ENCODE measurements at regions not wholly inside any gene's neighbourhood (a gene's known extent, or its start where the extent isn't known, plus 50 kb on each side); places are given as distances from the start of the nearest gene placed in this dataset.

DNA sequence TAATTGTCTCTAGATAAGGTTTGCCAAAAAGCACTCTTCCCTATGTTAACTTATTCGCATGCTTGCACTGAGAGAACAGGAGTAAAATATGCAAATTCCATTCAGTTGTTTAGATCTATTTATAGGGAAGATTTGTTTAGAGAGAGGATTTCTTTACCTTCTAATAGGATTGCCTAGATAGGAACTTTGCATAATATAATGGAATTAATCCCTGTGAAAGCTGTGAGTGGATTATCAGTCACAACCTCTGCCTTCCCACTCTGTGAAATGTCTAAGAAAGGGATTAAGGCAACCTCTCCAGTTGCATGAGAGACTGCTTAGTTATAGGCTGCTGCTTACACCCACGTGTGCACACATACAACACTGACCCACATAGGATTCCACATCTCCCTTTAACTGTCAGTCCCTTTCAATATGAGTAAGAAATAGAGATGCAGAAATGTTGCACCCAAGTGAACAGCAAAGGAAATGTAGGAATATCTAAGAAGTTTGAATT lies 83.2 kb downstream of the ALG10B start:
- H3K4me2 ChIP-seq (ENCODE audit: low read length): no peak overlapping the region

DNA sequence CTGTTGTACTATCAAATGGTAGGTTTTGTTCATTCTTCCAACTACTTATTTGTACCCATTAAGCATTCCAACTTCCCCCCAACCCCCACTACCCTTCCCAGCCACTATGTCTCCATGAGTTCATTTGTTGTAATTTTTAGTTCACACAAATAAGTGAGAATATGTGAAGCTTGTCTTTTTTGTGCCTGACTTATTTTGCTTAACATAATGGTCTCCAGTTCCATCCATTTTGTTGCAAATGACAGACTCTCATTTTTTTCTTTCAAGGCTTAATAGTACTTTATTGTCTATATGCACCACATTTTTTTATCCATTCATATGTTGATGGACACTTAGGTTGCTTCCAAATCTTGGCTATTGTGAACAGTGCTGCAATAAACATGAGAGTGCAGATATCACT lies 86.2 kb downstream of the ALG10B start:
- H3K9me2 ChIP-seq (ENCODE audit: low read depth, low read length): no peaks in the 10 kb centered on the region
- no peaks in the 10 kb centered on the region for H3K9me3 ChIP-seq (ENCODE audit: low read length)
- no peaks in the 10 kb centered on the region for H3K4me1 ChIP-seq (ENCODE audit: insufficient read depth, low read length, severe bottlenecking)
- no peaks in the 10 kb centered on the region for H3K79me2 ChIP-seq (ENCODE audit: insufficient read depth, low read length)
- no peak overlapping the region for H3K27ac ChIP-seq (ENCODE audit: low read depth, low read length, poor library complexity, severe bottlenecking)
- no peak overlapping the region for H3K9ac ChIP-seq (ENCODE audit: low read length)
- no peaks in the 10 kb centered on the region for H3K36me3 ChIP-seq (ENCODE audit: insufficient read depth, low read length)
- H3K4me2 ChIP-seq (ENCODE audit: low read length): no peak overlapping the region
- no peaks in the 10 kb centered on the region for H3F3A ChIP-seq (ENCODE audit: insufficient read depth, low read length)
- H3K27me3 ChIP-seq (ENCODE audit: insufficient read depth, low read length): no peaks in the 10 kb centered on the region
- no peaks in the 10 kb centered on the region for H4K20me1 ChIP-seq (ENCODE audit: insufficient read depth, low read length)
- no peak overlapping the region for H3K4me3 ChIP-seq (ENCODE audit: low read depth, low read length, poor library complexity, severe bottlenecking)
- H2AFZ ChIP-seq (ENCODE audit: low read length): no peak overlapping the region
- TF ChIP-seq EZH2 (IDR thresholded peaks at IDR 0.05; ENCODE audit: borderline replicate concordance, low read length): no peak
- TF ChIP-seq, protein P1, sequence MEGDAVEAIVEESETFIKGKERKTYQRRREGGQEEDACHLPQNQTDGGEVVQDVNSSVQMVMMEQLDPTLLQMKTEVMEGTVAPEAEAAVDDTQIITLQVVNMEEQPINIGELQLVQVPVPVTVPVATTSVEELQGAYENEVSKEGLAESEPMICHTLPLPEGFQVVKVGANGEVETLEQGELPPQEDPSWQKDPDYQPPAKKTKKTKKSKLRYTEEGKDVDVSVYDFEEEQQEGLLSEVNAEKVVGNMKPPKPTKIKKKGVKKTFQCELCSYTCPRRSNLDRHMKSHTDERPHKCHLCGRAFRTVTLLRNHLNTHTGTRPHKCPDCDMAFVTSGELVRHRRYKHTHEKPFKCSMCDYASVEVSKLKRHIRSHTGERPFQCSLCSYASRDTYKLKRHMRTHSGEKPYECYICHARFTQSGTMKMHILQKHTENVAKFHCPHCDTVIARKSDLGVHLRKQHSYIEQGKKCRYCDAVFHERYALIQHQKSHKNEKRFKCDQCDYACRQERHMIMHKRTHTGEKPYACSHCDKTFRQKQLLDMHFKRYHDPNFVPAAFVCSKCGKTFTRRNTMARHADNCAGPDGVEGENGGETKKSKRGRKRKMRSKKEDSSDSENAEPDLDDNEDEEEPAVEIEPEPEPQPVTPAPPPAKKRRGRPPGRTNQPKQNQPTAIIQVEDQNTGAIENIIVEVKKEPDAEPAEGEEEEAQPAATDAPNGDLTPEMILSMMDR (IDR thresholded peaks at IDR 0.05; ENCODE audit: low read length): no peak

More for the DNA sequence above, 83.2 kb downstream of the ALG10B start:
- no peaks in the 10 kb centered on the region for H3K36me3 ChIP-seq (ENCODE audit: insufficient read depth, low read length)
- no peak overlapping the region for H3K9ac ChIP-seq (ENCODE audit: low read length)
- no peaks in the 10 kb centered on the region for H4K20me1 ChIP-seq (ENCODE audit: insufficient read depth, low read length)
- no peaks in the 10 kb centered on the region for H3K27me3 ChIP-seq (ENCODE audit: insufficient read depth, low read length)
- H3K4me3 ChIP-seq (ENCODE audit: low read depth, low read length, poor library complexity, severe bottlenecking): no peak overlapping the region
- no peaks in the 10 kb centered on the region for H3F3A ChIP-seq (ENCODE audit: insufficient read depth, low read length)
- no peak overlapping the region for H3K27ac ChIP-seq (ENCODE audit: low read depth, low read length, poor library complexity, severe bottlenecking)
- no peak overlapping the region for H2AFZ ChIP-seq (ENCODE audit: low read length)
- no peaks in the 10 kb centered on the region for H3K9me3 ChIP-seq (ENCODE audit: low read length)
- TF ChIP-seq EZH2 (IDR thresholded peaks at IDR 0.05; ENCODE audit: borderline replicate concordance, low read length): no peak
- TF ChIP-seq, protein P1 (IDR thresholded peaks at IDR 0.05; ENCODE audit: low read length): no peak
- H3K4me1 ChIP-seq (ENCODE audit: insufficient read depth, low read length, severe bottlenecking): no peaks in the 10 kb centered on the region
- no peaks in the 10 kb centered on the region for H3K79me2 ChIP-seq (ENCODE audit: insufficient read depth, low read length)
- no peaks in the 10 kb centered on the region for H3K9me2 ChIP-seq (ENCODE audit: low read depth, low read length)

DNA sequence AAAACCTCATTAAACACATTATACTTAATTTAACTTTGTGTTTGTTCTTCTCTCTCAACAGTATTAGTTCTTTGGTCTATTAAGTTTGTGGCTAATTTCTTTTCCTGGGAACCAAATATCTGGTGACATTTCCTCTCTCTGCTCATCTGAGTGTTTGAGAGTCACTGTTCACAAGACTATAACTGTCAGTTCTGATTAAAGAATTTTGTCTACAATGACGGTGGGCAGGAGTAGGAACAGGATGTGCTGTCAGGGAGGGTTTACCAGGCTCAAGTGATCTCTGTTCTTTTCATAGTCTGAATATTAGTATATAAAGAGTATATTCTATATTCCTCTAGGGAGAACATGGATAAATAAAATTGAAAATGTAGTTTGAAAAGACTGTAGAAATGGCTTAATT lies 92.9 kb downstream of the ALG10B start:
- TF ChIP-seq, protein P1 (IDR thresholded peaks at IDR 0.05; ENCODE audit: low read length): no peak
- TF ChIP-seq EZH2 (IDR thresholded peaks at IDR 0.05; ENCODE audit: borderline replicate concordance, low read length): no peak
- Histone ChIP-seq H3K27ac (ENCODE audit: low read depth, low read length, poor library complexity, severe bottlenecking) (no peak overlapping the region), H3K79me2 (ENCODE audit: insufficient read depth, low read length) (no peaks in the 10 kb centered on the region), H3K4me1 (ENCODE audit: insufficient read depth, low read length, severe bottlenecking) (no peaks in the 10 kb centered on the region), H3K9ac (ENCODE audit: low read length) (no peak overlapping the region), H3F3A (ENCODE audit: insufficient read depth, low read length) (no peaks in the 10 kb centered on the region), H3K4me2 (ENCODE audit: low read length) (no peak overlapping the region), H3K4me3 (ENCODE audit: low read depth, low read length, poor library complexity, severe bottlenecking) (no peak overlapping the region), H3K9me3 (ENCODE audit: low read length) (no peaks in the 10 kb centered on the region), H4K20me1 (ENCODE audit: insufficient read depth, low read length) (no peaks in the 10 kb centered on the region), H3K9me2 (ENCODE audit: low read depth, low read length) (no peaks in the 10 kb centered on the region), H3K27me3 (ENCODE audit: insufficient read depth, low read length) (no peaks in the 10 kb centered on the region), H2AFZ (ENCODE audit: low read length) (no peak overlapping the region), H3K36me3 (ENCODE audit: insufficient read depth, low read length) (no peaks in the 10 kb centered on the region)

Measured in OCI-LY1 (cell line).